Ovary (tissue), 7 donors: ENCODE measurements at regions not wholly inside any gene's neighbourhood (a gene's known extent, or its start where the extent isn't known, plus 50 kb on each side); places are given as distances from the start of the nearest gene placed in this dataset.

Experiments
- DNase-seq, 5 donors: peaks; one replicate each; pipeline ENCODE4 v3.0.0-alpha.2; 2019 to 2020
- H3K27ac ChIP-seq, 2 donors: fragments of 200-600 bp; one replicate each; pipeline versions ENCODE4 v1.5.1 to v1.8.0; 2019 to 2022
- H3K27me3 ChIP-seq: fragments of 200-600 bp; one replicate; pipeline ENCODE4 v1.8.0; 2022
- H3K36me3 ChIP-seq: fragments of 200-600 bp; sonication (generic); one replicate; pipeline ENCODE4 v1.5.1; 2019
- H3K4me1 ChIP-seq: one replicate; pipeline ENCODE4 v1.8.1; 2013; ENCODE audit warnings: mild to moderate bottlenecking, moderate library complexity; ENCODE audit not compliant: insufficient read depth
- H3K4me3 ChIP-seq: fragments of 200-600 bp; sonication (generic); one replicate; pipeline ENCODE4 v1.5.1; 2017
- H3K9me3 ChIP-seq, 2 donors: fragments of 200-600 bp in 1 of 2; sonication (generic) in 1 of 2; one replicate each; pipeline versions ENCODE4 v1.5.1 to v1.8.1; 2013 to 2019; ENCODE audit warnings: mild to moderate bottlenecking in 1 of 2, moderate library complexity in 1 of 2
- CTCF ChIP-seq, 3 donors: fragments of 450-650 bp in 2 of 3; fragments of 200-600 bp in 1 of 3; IDR thresholded peaks; one replicate each; pipeline versions ENCODE4 v1.5.1 to v1.8.0; 2016 to 2022; ENCODE audit warnings: antibody characterized with exemption in 3 of 3, mild to moderate bottlenecking in 1 of 3
- EP300 ChIP-seq: sonication (generic); formaldehyde crosslinking; IDR thresholded peaks from one replicate; pipeline ENCODE4 v1.6.1; 2017; ENCODE audit warnings: antibody characterized with exemption
- POLR2A ChIP-seq: fragments of 450-650 bp; IDR thresholded peaks from one replicate; pipeline ENCODE4 v1.6.1; 2017; ENCODE audit warnings: antibody characterized with exemption, mild to moderate bottlenecking, moderate library complexity
- WGBS, 3 donors: extraction: QIAGEN DNeasy Blood & Tissue Kit in 1 of 3; methylation state at CpG; one replicate each; pipeline versions ENCODE4 v1.1.5 to v1.1.7; 2013 to 2017; 5-methylcytosine and 5-hydroxymethylcytosine counted together
- intact Hi-C, 4 donors: fragments of 100-400 bp; cut with DNase I; formaldehyde crosslinking; loops; one replicate each; pipeline versions ENCODE4 v1.11.0 to v1.15.1; 2022 to 2023
- donor health status: DM: no; HTN: no; CAD: no; lungs with moderate emphysema.
- donor health status: DM: no; HTN: no; CAD: no.
- donor health status: Bipolar disorder and iron deficiency.
- donor health status: DM: no; HTN: no; CAD: no.
- donor health status: DM: yes; HTN: yes; CAD: no.

DNA sequence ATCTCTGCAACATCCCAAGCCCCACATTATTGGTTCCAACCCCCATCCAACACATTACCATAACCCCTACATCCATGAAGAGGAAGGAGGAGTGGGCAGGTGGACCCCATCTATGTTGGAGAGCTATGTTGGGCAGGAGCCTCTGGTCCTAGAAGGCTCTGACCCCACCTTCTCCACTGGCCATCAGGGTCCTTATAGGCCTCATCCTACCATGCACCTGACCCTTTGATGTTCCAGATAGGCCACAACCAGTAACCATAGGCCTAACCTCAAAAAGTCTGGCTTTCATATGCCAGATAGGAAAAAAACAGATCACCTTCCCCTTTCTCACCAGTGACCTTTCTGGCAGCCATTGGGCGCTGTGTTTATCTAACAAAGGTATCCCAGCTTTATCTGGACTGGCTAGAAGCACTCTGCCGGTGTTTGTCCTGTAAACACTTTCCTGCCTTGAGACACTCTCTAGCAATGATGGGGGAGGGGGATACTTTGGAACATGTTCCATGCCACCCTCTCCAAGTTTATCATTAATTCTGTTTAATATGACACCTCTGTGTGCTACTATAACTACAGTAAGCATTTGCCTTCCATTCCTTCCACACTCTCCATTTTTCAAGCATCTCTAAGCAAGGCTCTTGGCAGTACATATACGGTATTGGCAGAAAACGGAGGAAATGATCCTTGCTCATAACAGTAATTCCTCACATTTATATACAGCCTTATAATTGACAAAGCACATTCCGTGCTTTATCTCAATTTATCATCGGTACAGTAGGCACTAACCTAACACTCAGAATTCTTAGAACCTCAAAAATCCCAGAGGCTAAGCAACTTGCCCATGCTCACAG lies 377.1 kb downstream of the VPS13C start:
- no peaks in the 10 kb centered on the region for H3K36me3 ChIP-seq
- intact Hi-C loops = no loop called here
- no peak overlapping the region for H3K4me3 ChIP-seq
- no peaks in the 10 kb centered on the region for H3K4me1 ChIP-seq
- no peaks in the 10 kb centered on the region for H3K9me3 ChIP-seq
- no peak for DNase-seq
- H3K27me3 ChIP-seq = no peaks in the 10 kb centered on the region
- 80 to 89% (median 86%) methylated on average over 6 of the region's 6 CpGs for WGBS, 3 donors
- TF ChIP-seq EP300 (no peak), CTCF (IDR thresholded peaks at IDR 0.05) (no peak), POLR2A (no peak)
- no peak overlapping the region for H3K27ac ChIP-seq

GRCh38 chr15:61681676-61682075 lies 378.6 kb downstream of the VPS13C start:
- H3K27ac ChIP-seq = no peak overlapping the region
- intact Hi-C loops = no loop called here
- TF ChIP-seq CTCF (IDR thresholded peaks at IDR 0.05) = no peak
- TF ChIP-seq EP300 = no peak
- TF ChIP-seq POLR2A = no peak
- no peak for DNase-seq
- H3K27me3 ChIP-seq = no peaks in the 10 kb centered on the region
- WGBS, 3 donors = 61 to 74% (median 73%) methylated on average over 2 of the region's 2 CpGs
- no peaks in the 10 kb centered on the region for H3K36me3 ChIP-seq
- H3K4me3 ChIP-seq = no peak overlapping the region
- H3K4me1 ChIP-seq = no peaks in the 10 kb centered on the region
- H3K9me3 ChIP-seq = no peaks in the 10 kb centered on the region

DNA sequence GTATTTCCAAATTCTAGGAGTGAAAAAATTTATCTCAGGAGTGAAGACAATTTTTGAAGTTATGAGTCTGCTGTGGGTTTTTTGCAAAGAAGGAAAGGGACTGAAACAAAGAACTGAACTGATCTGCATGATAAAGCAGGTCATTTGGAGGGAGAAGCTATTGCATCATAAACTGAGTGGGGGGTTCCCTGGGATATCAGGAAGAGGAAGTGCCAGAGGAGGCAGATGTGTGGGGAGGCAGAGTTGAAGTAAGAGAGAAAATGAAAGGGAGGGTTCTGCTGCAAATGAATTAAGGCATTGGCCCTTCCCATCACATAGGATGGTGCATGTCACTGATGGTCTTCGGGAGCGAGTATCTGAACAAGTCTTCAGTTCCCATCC lies 379.2 kb downstream of the VPS13C start:
- no peaks in the 10 kb centered on the region for H3K4me1 ChIP-seq
- no peaks in the 10 kb centered on the region for H3K36me3 ChIP-seq
- no peaks in the 10 kb centered on the region for H3K27me3 ChIP-seq
- no peak for DNase-seq
- WGBS, 3 donors = 72 to 84% (median 77%) methylated on average over 2 of the region's 2 CpGs
- H3K4me3 ChIP-seq = no peak overlapping the region
- H3K9me3 ChIP-seq = no peaks in the 10 kb centered on the region
- no peak overlapping the region for H3K27ac ChIP-seq
- intact Hi-C loops = no loop called here
- TF ChIP-seq CTCF (IDR thresholded peaks at IDR 0.05) (no peak), POLR2A (no peak), EP300 (no peak)

GRCh38 chr15:61680260-61681037 lies 379.8 kb downstream of the VPS13C start:
- Histone ChIP-seq H3K36me3 (no peaks in the 10 kb centered on the region), H3K4me3 (no peak overlapping the region), H3K27me3 (no peaks in the 10 kb centered on the region), H3K9me3 (no peaks in the 10 kb centered on the region), H3K4me1 (no peaks in the 10 kb centered on the region), H3K27ac (no peak overlapping the region)
- no peak for TF ChIP-seq CTCF (IDR thresholded peaks at IDR 0.05)
- no peak for TF ChIP-seq EP300
- TF ChIP-seq POLR2A = no peak
- 58 to 70% (median 64%) methylated on average over 4 of the region's 4 CpGs for WGBS, 3 donors
- DNase-seq = no peak
- intact Hi-C loops = no loop called here
